DND-41 (cell line): ENCODE measurements at regions not wholly inside any gene's neighbourhood (a gene's known extent, or its start where the extent isn't known, plus 50 kb on each side); places are given as distances from the start of the nearest gene placed in this dataset.

ENCODE experiments used
- ATAC-seq: fragments of 200-7000 bp; cut with Tn5 transposase; 3 replicates; pipeline ENCODE4 v1.9.1; 2021; ENCODE audit warnings: low read depth; ENCODE audit not compliant: insufficient read depth
- DNase-seq: peaks from one replicate; pipeline ENCODE4 v3.0.0-alpha.2; 2020
- H2AFZ ChIP-seq: 2 replicates; pipeline ENCODE4 v1.6.0; 2012; ENCODE audit warnings: low read depth, low read length
- H3K27ac ChIP-seq: 2 replicates; pipeline ENCODE4 v1.5.1; 2012; ENCODE audit warnings: low read length, inconsistent platforms
- H3K27me3 ChIP-seq: fragments of 200-600 bp; sonication (generic); 2 replicates; pipeline ENCODE4 v1.6.0; 2012; ENCODE audit warnings: low read length, mild to moderate bottlenecking, inconsistent platforms; ENCODE audit not compliant: insufficient read depth, poor library complexity
- H3K36me3 ChIP-seq: 2 replicates; pipeline ENCODE4 v1.5.1; 2012; ENCODE audit warnings: low read length, inconsistent platforms; ENCODE audit not compliant: insufficient read depth
- H3K4me1 ChIP-seq: 2 replicates; pipeline ENCODE4 v1.5.1; 2012; ENCODE audit warnings: mild to moderate bottlenecking, low read length; ENCODE audit not compliant: insufficient read depth
- H3K4me2 ChIP-seq: 2 replicates; pipeline ENCODE4 v1.6.0; 2012; ENCODE audit warnings: mild to moderate bottlenecking, moderate library complexity, low read length, inconsistent platforms; ENCODE audit not compliant: insufficient read depth
- H3K4me3 ChIP-seq, 2 experiments: fragments of 200-600 bp in 1 of 2; shearing (Covaris generic) in 1 of 2; 2 replicates each; pipeline ENCODE4 v1.5.1; 2012 to 2016; ENCODE audit warnings: inconsistent platforms in 2 of 2, low read length in 2 of 2, mild to moderate bottlenecking in 2 of 2, low read depth in 1 of 2, moderate library complexity in 1 of 2
- H3K79me2 ChIP-seq: 2 replicates; pipeline ENCODE4 v1.6.0; 2012; ENCODE audit warnings: low read length, inconsistent platforms; ENCODE audit not compliant: insufficient read depth
- H3K9ac ChIP-seq: 2 replicates; pipeline ENCODE4 v1.6.0; 2012; ENCODE audit warnings: low read depth, mild to moderate bottlenecking, inconsistent platforms, low read length, moderate library complexity
- H3K9me3 ChIP-seq: 2 replicates; pipeline ENCODE4 v1.5.1; 2012; ENCODE audit warnings: low read length, moderate library complexity, mild to moderate bottlenecking, inconsistent platforms; ENCODE audit not compliant: insufficient read depth, severe bottlenecking
- H4K20me1 ChIP-seq: 2 replicates; pipeline ENCODE4 v1.6.0; 2012; ENCODE audit warnings: low read length; ENCODE audit not compliant: insufficient read depth
- CTCF ChIP-seq: IDR thresholded peaks from 2 replicates; pipeline ENCODE4 v1.5.1; 2012; ENCODE audit warnings: borderline replicate concordance, low read length, moderate library complexity, mild to moderate bottlenecking; ENCODE audit not compliant: poor library complexity, severe bottlenecking; ENCODE audit errors: extremely low read depth
- EZH2 ChIP-seq: IDR thresholded peaks from 3 replicates; pipeline ENCODE4 v1.6.1; 2012; ENCODE audit warnings: borderline replicate concordance, low read depth, mild to moderate bottlenecking, moderate library complexity, low read length, inconsistent platforms; ENCODE audit not compliant: severe bottlenecking

GRCh38 chr5:43785198-43785597 is 182.2 kb downstream of the NNT start:
- H4K20me1 ChIP-seq = no peaks in the 10 kb centered on the region
- no peak overlapping the region for H3K9ac ChIP-seq
- no peak for DNase-seq
- ATAC-seq = no peak
- no peak overlapping the region for H3K4me3 ChIP-seq
- no peak overlapping the region for H3K27ac ChIP-seq
- no peaks in the 10 kb centered on the region for H3K9me3 ChIP-seq
- H3K36me3 ChIP-seq = no peaks in the 10 kb centered on the region
- no peaks in the 10 kb centered on the region for H3K27me3 ChIP-seq
- H3K4me1 ChIP-seq = no peaks in the 10 kb centered on the region
- no peaks in the 10 kb centered on the region for H3K79me2 ChIP-seq
- no peak overlapping the region for H3K4me2 ChIP-seq
- H2AFZ ChIP-seq = no peak overlapping the region
- TF ChIP-seq EZH2 = no peak

DNA sequence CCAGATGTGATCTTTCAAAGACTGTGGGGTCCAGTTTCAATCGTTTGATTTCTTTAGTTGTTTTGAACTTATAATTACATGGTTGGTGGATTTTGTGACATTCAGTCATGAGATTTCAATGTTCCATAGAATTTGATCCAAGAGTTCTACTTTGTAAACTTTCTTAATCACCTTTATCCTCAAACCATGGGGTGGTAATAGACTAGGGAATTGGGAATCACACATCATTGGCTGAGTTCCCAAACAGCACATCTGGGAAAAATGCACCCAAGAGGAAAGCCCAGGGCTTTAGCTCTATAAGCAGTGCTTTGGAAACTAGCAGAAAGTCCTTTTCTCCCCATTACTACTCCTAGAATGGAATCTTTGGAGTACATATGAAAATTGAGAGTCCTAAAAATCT is 177.6 kb downstream of the NNT start:
- TF ChIP-seq CTCF (no peak), EZH2 (no peak)
- Histone ChIP-seq H3K27ac (no peak overlapping the region), H3K4me1 (no peaks in the 10 kb centered on the region), H3K4me3 (no peak overlapping the region), H3K9ac (no peak overlapping the region), H3K79me2 (no peaks in the 10 kb centered on the region), H4K20me1 (no peaks in the 10 kb centered on the region), H3K27me3 (no peaks in the 10 kb centered on the region), H3K9me3 (no peaks in the 10 kb centered on the region), H2AFZ (no peak overlapping the region), H3K36me3 (no peaks in the 10 kb centered on the region), H3K4me2 (no peak overlapping the region)
- ATAC-seq (no peak), DNase-seq (no peak)

- Histone ChIP-seq H3K27ac (no peak overlapping the region), H3K9me3 (peaks cover 3% of the 10 kb centered on the region), H3K4me1 (peaks cover 26% of the 10 kb centered on the region), H2AFZ (no peak overlapping the region), H4K20me1 (no peaks in the 10 kb centered on the region), H3K27me3 (no peaks in the 10 kb centered on the region), H3K4me2 (no peak overlapping the region), H3K79me2 (no peaks in the 10 kb centered on the region), H3K9ac (no peak overlapping the region), H3K36me3 (no peaks in the 10 kb centered on the region), H3K4me3 (no peak overlapping the region)
- ATAC-seq (no peak), DNase-seq (no peak)
- TF ChIP-seq CTCF = no peak
- no peak for TF ChIP-seq EZH2
Measured at GRCh38 chr5:43774881-43775399, 172.0 kb downstream of the NNT start.

DNA sequence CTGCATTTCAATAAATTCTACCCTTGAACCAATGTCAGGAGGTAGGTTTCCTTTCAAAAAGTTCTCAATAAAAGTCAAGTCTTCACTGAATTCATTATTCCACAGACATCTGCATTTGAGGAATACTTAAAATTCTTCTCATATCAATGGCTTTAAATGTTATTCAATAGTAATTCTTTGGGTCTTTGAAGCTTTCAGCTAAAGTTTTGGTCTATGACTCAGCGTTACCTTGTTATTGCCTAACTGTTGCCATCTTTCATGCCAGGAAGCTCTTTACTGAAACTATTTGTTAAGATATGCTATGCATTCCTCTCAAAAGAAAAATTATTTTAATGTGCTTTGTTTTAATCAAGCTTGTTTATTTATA is 170.5 kb downstream of the NNT start:
- no peaks in the 10 kb centered on the region for H3K36me3 ChIP-seq
- no peaks in the 10 kb centered on the region for H3K27me3 ChIP-seq
- no peak overlapping the region for H3K4me2 ChIP-seq
- H3K9me3 ChIP-seq = peaks cover 3% of the 10 kb centered on the region
- TF ChIP-seq EZH2 = no peak
- TF ChIP-seq CTCF = no peak
- H3K27ac ChIP-seq = peak overlapping the region; percentile 72
- no peak overlapping the region for H3K4me3 ChIP-seq
- H3K9ac ChIP-seq = peak overlapping the region; percentile 19; the same call in 1 of the 2 replicates
- H2AFZ ChIP-seq = peak overlapping the region; percentile 78
- ATAC-seq (no peak), DNase-seq (no peak)
- H3K4me1 ChIP-seq = peaks cover 26% of the 10 kb centered on the region
- H4K20me1 ChIP-seq = no peaks in the 10 kb centered on the region
- H3K79me2 ChIP-seq = no peaks in the 10 kb centered on the region
